ENCODE measurements at regions not wholly inside any gene's neighbourhood (a gene's known extent, or its start where the extent isn't known, plus 50 kb on each side); places are given as distances from the start of the nearest gene placed in this dataset.
A peak's percentile ranks its signal among the peaks of the same experiment; 100 is the strongest.

- no peak overlapping the region for H3K27ac ChIP-seq
- no peaks in the 10 kb centered on the region for H3K9me3 ChIP-seq
- H3K4me3 ChIP-seq = no peak overlapping the region
- H3K4me2 ChIP-seq = no peak overlapping the region
- H3K4me1 ChIP-seq = no peaks in the 10 kb centered on the region
- no peak overlapping the region for H3K9ac ChIP-seq
- H4K20me1 ChIP-seq = no peaks in the 10 kb centered on the region
- no peaks in the 10 kb centered on the region for H3K36me3 ChIP-seq
- no peaks in the 10 kb centered on the region for H3K27me3 ChIP-seq
- TF ChIP-seq Cebpa-rat (IDR thresholded peaks at IDR 0.05) = no peak
Measured at GRCh38 chr13:47409778-47410177, 512.9 kb upstream of the HTR2A start.

- H3K4me2 ChIP-seq = no peak overlapping the region
Measured at GRCh38 chr13:47408546-47409319, 511.9 kb upstream of the HTR2A start.

GRCh38 chr13:47407808-47408207, 511.0 kb upstream of the HTR2A start:
- H3K36me3 ChIP-seq = no peaks in the 10 kb centered on the region
- no peaks in the 10 kb centered on the region for H3K4me1 ChIP-seq
- 0 out of 2 replicates have a peak overlapping the region, but pooled peaks have one; percentile 5 for H3K4me2 ChIP-seq
- TF ChIP-seq Cebpa-rat (IDR thresholded peaks at IDR 0.05) = no peak
- no peak overlapping the region for H3K4me3 ChIP-seq
- no peak overlapping the region for H3K27ac ChIP-seq
- H3K9ac ChIP-seq = no peak overlapping the region
- no peaks in the 10 kb centered on the region for H3K9me3 ChIP-seq
- no peaks in the 10 kb centered on the region for H4K20me1 ChIP-seq
- no peaks in the 10 kb centered on the region for H3K27me3 ChIP-seq

More at GRCh38 chr13:47408546-47409319, 511.9 kb upstream of the HTR2A start:
- H3K4me1 ChIP-seq = no peaks in the 10 kb centered on the region
- no peak overlapping the region for H3K4me3 ChIP-seq
- H3K27ac ChIP-seq = no peak overlapping the region
- no peaks in the 10 kb centered on the region for H3K27me3 ChIP-seq
- TF ChIP-seq Cebpa-rat (IDR thresholded peaks at IDR 0.05) = no peak
- H4K20me1 ChIP-seq = no peaks in the 10 kb centered on the region
- no peaks in the 10 kb centered on the region for H3K9me3 ChIP-seq
- H3K36me3 ChIP-seq = no peaks in the 10 kb centered on the region
- no peak overlapping the region for H3K9ac ChIP-seq

- H3K4me1 ChIP-seq = no peaks in the 10 kb centered on the region
- TF ChIP-seq Cebpa-rat (IDR thresholded peaks at IDR 0.05) = no peak
- no peaks in the 10 kb centered on the region for H3K36me3 ChIP-seq
- no peaks in the 10 kb centered on the region for H3K27me3 ChIP-seq
- H3K27ac ChIP-seq = no peak overlapping the region
- H3K4me3 ChIP-seq = no peak overlapping the region
- no peaks in the 10 kb centered on the region for H3K9me3 ChIP-seq
- no peak overlapping the region for H3K9ac ChIP-seq
- no peak overlapping the region for H3K4me2 ChIP-seq
- no peaks in the 10 kb centered on the region for H4K20me1 ChIP-seq
Measured at GRCh38 chr13:47399599-47399998, 502.7 kb upstream of the HTR2A start.

- H4K20me1 ChIP-seq = no peaks in the 10 kb centered on the region
- H3K27me3 ChIP-seq = no peaks in the 10 kb centered on the region
- H3K4me1 ChIP-seq = no peaks in the 10 kb centered on the region
- H3K36me3 ChIP-seq = no peaks in the 10 kb centered on the region
- TF ChIP-seq Cebpa-rat (IDR thresholded peaks at IDR 0.05) = no peak
- no peak overlapping the region for H3K4me3 ChIP-seq
- H3K9me3 ChIP-seq = no peaks in the 10 kb centered on the region
- H3K9ac ChIP-seq = no peak overlapping the region
- H3K27ac ChIP-seq = no peak overlapping the region
- no peak overlapping the region for H3K4me2 ChIP-seq
Measured at GRCh38 chr13:47397739-47398138, 500.9 kb upstream of the HTR2A start.

- no peak overlapping the region for H3K27ac ChIP-seq
- no peak for TF ChIP-seq Cebpa-rat (IDR thresholded peaks at IDR 0.05)
- H3K36me3 ChIP-seq = no peaks in the 10 kb centered on the region
- H3K4me3 ChIP-seq = no peak overlapping the region
- H3K9me3 ChIP-seq = no peaks in the 10 kb centered on the region
- H4K20me1 ChIP-seq = no peaks in the 10 kb centered on the region
- no peak overlapping the region for H3K4me2 ChIP-seq
- H3K4me1 ChIP-seq = no peaks in the 10 kb centered on the region
- H3K27me3 ChIP-seq = no peaks in the 10 kb centered on the region
- no peak overlapping the region for H3K9ac ChIP-seq
Measured at GRCh38 chr13:47396915-47397314, 500.1 kb upstream of the HTR2A start.

- no peak overlapping the region for H3K4me2 ChIP-seq
- H3K36me3 ChIP-seq = no peaks in the 10 kb centered on the region
- H3K4me1 ChIP-seq = no peaks in the 10 kb centered on the region
- no peaks in the 10 kb centered on the region for H3K9me3 ChIP-seq
- no peaks in the 10 kb centered on the region for H3K27me3 ChIP-seq
- H3K4me3 ChIP-seq = no peak overlapping the region
- H3K9ac ChIP-seq = no peak overlapping the region
- H3K27ac ChIP-seq = no peak overlapping the region
- no peak for TF ChIP-seq Cebpa-rat (IDR thresholded peaks at IDR 0.05)
- H4K20me1 ChIP-seq = no peaks in the 10 kb centered on the region
Measured at GRCh38 chr13:47374741-47375140, 477.9 kb upstream of the HTR2A start.

- Histone ChIP-seq H3K9me3 (0 out of 2 replicates have a peak, but pooled peaks cover 9% of the 10 kb centered on the region), H3K36me3 (no peaks in the 10 kb centered on the region), H3K4me3 (no peak overlapping the region), H3K27ac (no peak overlapping the region), H3K27me3 (no peaks in the 10 kb centered on the region), H3K4me2 (no peak overlapping the region), H3K9ac (no peak overlapping the region), H4K20me1 (no peaks in the 10 kb centered on the region), H3K4me1 (no peaks in the 10 kb centered on the region)
- TF ChIP-seq Cebpa-rat (IDR thresholded peaks at IDR 0.05) = no peak
Measured at GRCh38 chr13:47372751-47373150, 475.9 kb upstream of the HTR2A start.

- Histone ChIP-seq H3K9me3 (peaks cover 4% of the 10 kb centered on the region; the same call in 1 of the 2 replicates), H3K4me2 (no peak overlapping the region), H4K20me1 (no peaks in the 10 kb centered on the region), H3K4me1 (no peaks in the 10 kb centered on the region), H3K4me3 (no peak overlapping the region), H3K36me3 (no peaks in the 10 kb centered on the region), H3K9ac (no peak overlapping the region), H3K27me3 (no peaks in the 10 kb centered on the region), H3K27ac (no peak overlapping the region)
- TF ChIP-seq Cebpa-rat (IDR thresholded peaks at IDR 0.05) = no peak
Measured at GRCh38 chr13:47351798-47352197, 454.9 kb upstream of the HTR2A start.

GRCh38 chr13:47350334-47351124, 453.7 kb upstream of the HTR2A start:
- no peaks in the 10 kb centered on the region for H4K20me1 ChIP-seq
- H3K4me1 ChIP-seq = no peaks in the 10 kb centered on the region
- H3K9ac ChIP-seq = no peak overlapping the region
- no peak overlapping the region for H3K4me2 ChIP-seq
- H3K9me3 ChIP-seq = peaks cover 1% of the 10 kb centered on the region; the same call in 1 of the 2 replicates
- no peak overlapping the region for H3K27ac ChIP-seq
- H3K4me3 ChIP-seq = no peak overlapping the region
- H3K36me3 ChIP-seq = no peaks in the 10 kb centered on the region
- no peaks in the 10 kb centered on the region for H3K27me3 ChIP-seq
- TF ChIP-seq Cebpa-rat (IDR thresholded peaks at IDR 0.05) = no peak
